ENCODE measurements at regions not wholly inside any gene's neighbourhood (a gene's known extent, or its start where the extent isn't known, plus 50 kb on each side); places are given as distances from the start of the nearest gene placed in this dataset.

GRCh38 chr13:65532231-65532630, 1697.9 kb downstream of the PCDH9 start:
- POLR2A ChIA-PET, result no interaction called here

More at GRCh38 chr13:65532231-65532630, 1697.9 kb downstream of the PCDH9 start:
- Histone ChIP-seq H2AFZ (ENCODE audit: low read depth, low read length) (no peak overlapping the region), H3K4me3 (replicated peaks in 1 of 3; ENCODE audit: insufficient read depth in 1 of 3, low read depth in 1 of 3, low read length in 3 of 3) (no peak overlapping the region), H3K27me3 (ENCODE audit: control insufficient read depth in 2 of 2, insufficient read depth in 2 of 2, low read length in 2 of 2) (no peaks in the 10 kb centered on the region), H3K36me3 (ENCODE audit: control insufficient read depth in 2 of 2, extremely low read depth in 1 of 2, insufficient read depth in 2 of 2, low read length in 2 of 2) (no peaks in the 10 kb centered on the region), H4K20me1 (replicated peaks; ENCODE audit: control insufficient read depth, extremely low read depth, insufficient read depth, low read length) (no peaks in the 10 kb centered on the region), H3K4me1 (ENCODE audit: control insufficient read depth, extremely low read depth, insufficient read depth, low read length) (no peaks in the 10 kb centered on the region), H3K9ac (replicated peaks; ENCODE audit: extremely low read depth, insufficient read depth, low read length) (no peak overlapping the region), H3K9me1 (replicated peaks; ENCODE audit: control insufficient read depth, extremely low read depth, insufficient read depth, low read length) (no peaks in the 10 kb centered on the region), H3K27ac (ENCODE audit: insufficient read depth, low read depth, low read length) (no peak overlapping the region), H3K4me2 (ENCODE audit: insufficient read depth, low read length) (no peak overlapping the region), H3K79me2 (ENCODE audit: control insufficient read depth, insufficient read depth, low read length) (no peaks in the 10 kb centered on the region), H3K9me3 (replicated peaks; ENCODE audit: control insufficient read depth, insufficient read depth, low read length) (no peaks in the 10 kb centered on the region)
- no peak for TF ChIP-seq FOS (IDR thresholded peaks at IDR 0.05; ENCODE audit: borderline replicate concordance, insufficient read depth, low read length)
- no peak for TF ChIP-seq POLR2A (IDR thresholded peaks at IDR 0.05; ENCODE audit: low read depth, low read length)
- no peak for TF ChIP-seq MAX (IDR thresholded peaks at IDR 0.05; ENCODE audit: insufficient read depth, insufficient read length)
- TF ChIP-seq CTCF (IDR thresholded peaks at IDR 0.05; ENCODE audit: extremely low read depth in 1 of 2, insufficient read depth in 1 of 2, low read depth in 1 of 2, low read length in 2 of 2), result no peak
- TF ChIP-seq POLR2AphosphoS5 (IDR thresholded peaks at IDR 0.05; ENCODE audit: insufficient read depth, low read depth, low read length), result no peak
- TF ChIP-seq GATA2 (IDR thresholded peaks at IDR 0.05; ENCODE audit: insufficient read depth, insufficient read length, low read depth, low read length), result no peak
- no peak for TF ChIP-seq EZH2 (IDR thresholded peaks at IDR 0.05; ENCODE audit: borderline replicate concordance, low read depth, low read length, severe bottlenecking)
- no peak for DNase-seq (ENCODE audit: low read depth, low spot score)
- CTCF ChIA-PET, result no interaction called here
- no peak for FAIRE-seq
- intact Hi-C loops (cut with micrococcal nuclease) (no loop called here), dilution Hi-C loops (cut with MboI; ENCODE audit: extremely low pct_ligation_motif_present, low sequenced_read_pairs) (no loop called here)
- no TSS peak for BruUV-seq (replicated peaks)

All from endothelial cell of umbilical vein (primary cell).